HEK293 (cell line): ENCODE measurements at regions not wholly inside any gene's neighbourhood (a gene's known extent, or its start where the extent isn't known, plus 50 kb on each side); places are given as distances from the start of the nearest gene placed in this dataset.

Source experiments
- HOXD13 ChIP-seq: sonication (generic); formaldehyde crosslinking; IDR thresholded peaks from 2 replicates; pipeline ENCODE4 v1.8.0; 2022; ENCODE audit warnings: missing genetic modification reagents, borderline replicate concordance
- KLF16 ChIP-seq: fragments of 450-650 bp; formaldehyde crosslinking; IDR thresholded peaks from 2 replicates; pipeline ENCODE4 v1.5.1; 2017; ENCODE audit warnings: missing biosample characterization, missing genetic modification characterization
- KLF7 ChIP-seq: fragments of 450-650 bp; formaldehyde crosslinking; IDR thresholded peaks from 2 replicates; pipeline ENCODE4 v1.5.1; 2016; ENCODE audit warnings: missing biosample characterization, missing genetic modification characterization, borderline replicate concordance
- MEIS1 ChIP-seq: sonication (generic); formaldehyde crosslinking; IDR thresholded peaks from 2 replicates; pipeline ENCODE4 v1.8.1; 2022; ENCODE audit warnings: missing genetic modification reagents, mild to moderate bottlenecking, borderline replicate concordance
- OSR2 ChIP-seq: fragments of 450-650 bp; formaldehyde crosslinking; IDR thresholded peaks from 2 replicates; pipeline ENCODE4 v1.5.1; 2016; ENCODE audit warnings: missing biosample characterization, missing genetic modification characterization
- PATZ1 ChIP-seq: fragments of 450-650 bp; formaldehyde crosslinking; IDR thresholded peaks from 2 replicates; pipeline ENCODE4 v1.5.1; 2016; ENCODE audit warnings: missing biosample characterization, missing genetic modification characterization
- TRIM28 ChIP-seq: IDR thresholded peaks from 2 replicates; pipeline ENCODE4 v1.6.1; 2011; ENCODE audit warnings: low read length, control low read depth, borderline replicate concordance
- ZBTB17 ChIP-seq: fragments of 450-650 bp; formaldehyde crosslinking; IDR thresholded peaks from 2 replicates; pipeline ENCODE4 v1.5.1; 2016; ENCODE audit warnings: missing biosample characterization, missing genetic modification characterization
- ZBTB20 ChIP-seq: fragments of 450-650 bp; formaldehyde crosslinking; IDR thresholded peaks from 2 replicates; pipeline ENCODE4 v1.5.1; 2016; ENCODE audit warnings: missing biosample characterization, missing genetic modification characterization
- ZBTB49 ChIP-seq: fragments of 450-650 bp; formaldehyde crosslinking; IDR thresholded peaks from 2 replicates; pipeline ENCODE4 v1.5.1; 2016; ENCODE audit warnings: missing biosample characterization, missing genetic modification characterization, low read depth
- ZBTB7A ChIP-seq: fragments of 450-650 bp; formaldehyde crosslinking; IDR thresholded peaks from 2 replicates; pipeline ENCODE4 v1.5.1; 2016; ENCODE audit warnings: low read depth, missing biosample characterization, missing genetic modification characterization
- ZFP3 ChIP-seq: fragments of 450-650 bp; formaldehyde crosslinking; IDR thresholded peaks from 2 replicates; pipeline ENCODE4 v1.5.1; 2016; ENCODE audit warnings: low read depth, missing biosample characterization, missing genetic modification characterization
- ZNF138 ChIP-seq: fragments of 450-650 bp; formaldehyde crosslinking; IDR thresholded peaks from 2 replicates; pipeline ENCODE4 v1.5.1; 2016; ENCODE audit warnings: missing biosample characterization, missing genetic modification characterization, borderline replicate concordance
- ZNF223 ChIP-seq: fragments of 450-650 bp; formaldehyde crosslinking; IDR thresholded peaks from 2 replicates; pipeline ENCODE4 v1.5.1; 2016; ENCODE audit warnings: missing biosample characterization, missing genetic modification characterization
- ZNF335 ChIP-seq: fragments of 450-650 bp; formaldehyde crosslinking; conservative IDR thresholded peaks from 2 replicates; pipeline ENCODE4 v1.5.1; 2016; ENCODE audit warnings: missing biosample characterization, missing genetic modification characterization
- ZNF37A ChIP-seq: fragments of 450-650 bp; IDR thresholded peaks from 2 replicates; pipeline ENCODE4 v1.5.1; 2018; ENCODE audit warnings: missing biosample characterization, missing genetic modification characterization
- ZNF426 ChIP-seq: fragments of 450-650 bp; formaldehyde crosslinking; IDR thresholded peaks from 2 replicates; pipeline ENCODE4 v1.5.1; 2017; ENCODE audit warnings: missing biosample characterization, missing genetic modification characterization, mild to moderate bottlenecking, inconsistent platforms, moderate library complexity
- ZNF501 ChIP-seq: fragments of 450-650 bp; formaldehyde crosslinking; IDR thresholded peaks from 2 replicates; pipeline ENCODE4 v1.5.1; 2016; ENCODE audit warnings: missing biosample characterization, missing genetic modification characterization
- ZNF521 ChIP-seq: fragments of 450-650 bp; formaldehyde crosslinking; IDR thresholded peaks from 2 replicates; pipeline ENCODE4 v1.5.1; 2017; ENCODE audit warnings: missing biosample characterization, mild to moderate bottlenecking, missing genetic modification characterization
- ZNF571 ChIP-seq: fragments of 450-650 bp; formaldehyde crosslinking; IDR thresholded peaks from 2 replicates; pipeline ENCODE4 v1.5.0; 2017; ENCODE audit warnings: missing biosample characterization, missing genetic modification characterization
- ZNF596 ChIP-seq: fragments of 450-650 bp; IDR thresholded peaks from 2 replicates; pipeline ENCODE4 v1.5.0; 2018; ENCODE audit warnings: missing biosample characterization, mild to moderate bottlenecking, missing genetic modification characterization, moderate library complexity
- ZNF600 ChIP-seq: fragments of 450-650 bp; formaldehyde crosslinking; IDR thresholded peaks from 2 replicates; pipeline ENCODE4 v1.5.1; 2016; ENCODE audit warnings: missing biosample characterization, missing genetic modification characterization
- ZNF610 ChIP-seq: fragments of 450-650 bp; formaldehyde crosslinking; IDR thresholded peaks from 2 replicates; pipeline ENCODE4 v1.5.1; 2016; ENCODE audit warnings: missing biosample characterization, missing genetic modification characterization, borderline replicate concordance
- ZNF658 ChIP-seq: fragments of 450-650 bp; formaldehyde crosslinking; IDR thresholded peaks from 2 replicates; pipeline ENCODE4; 2016; ENCODE audit warnings: missing biosample characterization, missing genetic modification characterization
- ZNF830 ChIP-seq: fragments of 450-650 bp; IDR thresholded peaks from 2 replicates; pipeline ENCODE4 v1.5.0; 2018; ENCODE audit warnings: missing biosample characterization, missing genetic modification characterization, low read depth, mild to moderate bottlenecking, moderate library complexity
- TF ChIP-seq, protein P1 (sequence below): fragments of 450-650 bp; IDR thresholded peaks from 2 replicates; pipeline ENCODE4 v1.5.1; 2018; ENCODE audit warnings: missing biosample characterization, missing genetic modification characterization
- TF ChIP-seq, protein P2 (sequence below): IDR thresholded peaks from 2 replicates; pipeline ENCODE4 v1.6.1; 2011; ENCODE audit warnings: mild to moderate bottlenecking, low read depth, low read length, borderline replicate concordance
- TF ChIP-seq, protein P3 (sequence below): fragments of 450-650 bp; formaldehyde crosslinking; IDR thresholded peaks from 2 replicates; pipeline ENCODE4 v1.5.1; 2016; ENCODE audit warnings: missing biosample characterization, missing genetic modification characterization, low read depth
- TF ChIP-seq, protein P4 (sequence below): fragments of 450-650 bp; formaldehyde crosslinking; conservative IDR thresholded peaks from 2 replicates; pipeline ENCODE4 v1.5.1; 2016; ENCODE audit warnings: low read depth, missing biosample characterization, missing genetic modification characterization

- TF ChIP-seq ZNF600 (peak; percentile 97), KLF7 (tag by site-specific recombination) (no peak), OSR2 (tag by site-specific recombination) (no peak), ZNF335 (tag by site-specific recombination) (no peak), ZBTB17 (tag by site-specific recombination) (peak; percentile 69), ZNF658 (tag by site-specific recombination) (no peak), ZNF138 (tag by site-specific recombination) (no peak), ZNF37A (tag by site-specific recombination) (no peak), ZNF521 (tag by site-specific recombination) (no peak), ZFP3 (tag by site-specific recombination) (no peak), ZNF610 (tag by site-specific recombination) (no peak), ZNF426 (tag by site-specific recombination) (no peak), ZBTB7A (tag by site-specific recombination) (no peak), ZBTB49 (tag by site-specific recombination) (no peak), ZNF501 (no peak), ZBTB20 (peak; percentile 48; the same call in 1 of the 2 replicates), KLF16 (tag by site-specific recombination) (no peak), ZNF596 (tag by site-specific recombination) (no peak), TRIM28 (0 out of 2 replicates have a peak, but pooled peaks have one; percentile 67), ZNF223 (tag by site-specific recombination) (no peak), ZNF830 (tag by site-specific recombination) (no peak), MEIS1 (CRISPR knock-in tag) (no peak), HOXD13 (CRISPR knock-in tag) (no peak), PATZ1 (no peak), ZNF571 (tag by site-specific recombination) (no peak)
- TF ChIP-seq, protein P1, sequence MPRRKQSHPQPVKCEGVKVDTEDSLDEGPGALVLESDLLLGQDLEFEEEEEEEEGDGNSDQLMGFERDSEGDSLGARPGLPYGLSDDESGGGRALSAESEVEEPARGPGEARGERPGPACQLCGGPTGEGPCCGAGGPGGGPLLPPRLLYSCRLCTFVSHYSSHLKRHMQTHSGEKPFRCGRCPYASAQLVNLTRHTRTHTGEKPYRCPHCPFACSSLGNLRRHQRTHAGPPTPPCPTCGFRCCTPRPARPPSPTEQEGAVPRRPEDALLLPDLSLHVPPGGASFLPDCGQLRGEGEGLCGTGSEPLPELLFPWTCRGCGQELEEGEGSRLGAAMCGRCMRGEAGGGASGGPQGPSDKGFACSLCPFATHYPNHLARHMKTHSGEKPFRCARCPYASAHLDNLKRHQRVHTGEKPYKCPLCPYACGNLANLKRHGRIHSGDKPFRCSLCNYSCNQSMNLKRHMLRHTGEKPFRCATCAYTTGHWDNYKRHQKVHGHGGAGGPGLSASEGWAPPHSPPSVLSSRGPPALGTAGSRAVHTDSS: no peak
- TF ChIP-seq, protein P2, sequence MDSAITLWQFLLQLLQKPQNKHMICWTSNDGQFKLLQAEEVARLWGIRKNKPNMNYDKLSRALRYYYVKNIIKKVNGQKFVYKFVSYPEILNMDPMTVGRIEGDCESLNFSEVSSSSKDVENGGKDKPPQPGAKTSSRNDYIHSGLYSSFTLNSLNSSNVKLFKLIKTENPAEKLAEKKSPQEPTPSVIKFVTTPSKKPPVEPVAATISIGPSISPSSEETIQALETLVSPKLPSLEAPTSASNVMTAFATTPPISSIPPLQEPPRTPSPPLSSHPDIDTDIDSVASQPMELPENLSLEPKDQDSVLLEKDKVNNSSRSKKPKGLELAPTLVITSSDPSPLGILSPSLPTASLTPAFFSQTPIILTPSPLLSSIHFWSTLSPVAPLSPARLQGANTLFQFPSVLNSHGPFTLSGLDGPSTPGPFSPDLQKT: no peak
- TF ChIP-seq, protein P3, sequence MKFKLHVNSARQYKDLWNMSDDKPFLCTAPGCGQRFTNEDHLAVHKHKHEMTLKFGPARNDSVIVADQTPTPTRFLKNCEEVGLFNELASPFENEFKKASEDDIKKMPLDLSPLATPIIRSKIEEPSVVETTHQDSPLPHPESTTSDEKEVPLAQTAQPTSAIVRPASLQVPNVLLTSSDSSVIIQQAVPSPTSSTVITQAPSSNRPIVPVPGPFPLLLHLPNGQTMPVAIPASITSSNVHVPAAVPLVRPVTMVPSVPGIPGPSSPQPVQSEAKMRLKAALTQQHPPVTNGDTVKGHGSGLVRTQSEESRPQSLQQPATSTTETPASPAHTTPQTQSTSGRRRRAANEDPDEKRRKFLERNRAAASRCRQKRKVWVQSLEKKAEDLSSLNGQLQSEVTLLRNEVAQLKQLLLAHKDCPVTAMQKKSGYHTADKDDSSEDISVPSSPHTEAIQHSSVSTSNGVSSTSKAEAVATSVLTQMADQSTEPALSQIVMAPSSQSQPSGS (tag by site-specific recombination): no peak
- TF ChIP-seq, protein P4, sequence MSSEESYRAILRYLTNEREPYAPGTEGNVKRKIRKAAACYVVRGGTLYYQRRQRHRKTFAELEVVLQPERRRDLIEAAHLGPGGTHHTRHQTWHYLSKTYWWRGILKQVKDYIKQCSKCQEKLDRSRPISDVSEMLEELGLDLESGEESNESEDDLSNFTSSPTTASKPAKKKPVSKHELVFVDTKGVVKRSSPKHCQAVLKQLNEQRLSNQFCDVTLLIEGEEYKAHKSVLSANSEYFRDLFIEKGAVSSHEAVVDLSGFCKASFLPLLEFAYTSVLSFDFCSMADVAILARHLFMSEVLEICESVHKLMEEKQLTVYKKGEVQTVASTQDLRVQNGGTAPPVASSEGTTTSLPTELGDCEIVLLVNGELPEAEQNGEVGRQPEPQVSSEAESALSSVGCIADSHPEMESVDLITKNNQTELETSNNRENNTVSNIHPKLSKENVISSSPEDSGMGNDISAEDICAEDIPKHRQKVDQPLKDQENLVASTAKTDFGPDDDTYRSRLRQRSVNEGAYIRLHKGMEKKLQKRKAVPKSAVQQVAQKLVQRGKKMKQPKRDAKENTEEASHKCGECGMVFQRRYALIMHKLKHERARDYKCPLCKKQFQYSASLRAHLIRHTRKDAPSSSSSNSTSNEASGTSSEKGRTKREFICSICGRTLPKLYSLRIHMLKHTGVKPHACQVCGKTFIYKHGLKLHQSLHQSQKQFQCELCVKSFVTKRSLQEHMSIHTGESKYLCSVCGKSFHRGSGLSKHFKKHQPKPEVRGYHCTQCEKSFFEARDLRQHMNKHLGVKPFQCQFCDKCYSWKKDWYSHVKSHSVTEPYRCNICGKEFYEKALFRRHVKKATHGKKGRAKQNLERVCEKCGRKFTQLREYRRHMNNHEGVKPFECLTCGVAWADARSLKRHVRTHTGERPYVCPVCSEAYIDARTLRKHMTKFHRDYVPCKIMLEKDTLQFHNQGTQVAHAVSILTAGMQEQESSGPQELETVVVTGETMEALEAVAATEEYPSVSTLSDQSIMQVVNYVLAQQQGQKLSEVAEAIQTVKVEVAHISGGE (tag by site-specific recombination): no peak
These were observed 118.8 kb upstream of the RPS23 start (continued) for GRCh38 chr5:82396871-82397514.
